ENCODE measurements at regions not wholly inside any gene's neighbourhood (a gene's known extent, or its start where the extent isn't known, plus 50 kb on each side); places are given as distances from the start of the nearest gene placed in this dataset.

DNA sequence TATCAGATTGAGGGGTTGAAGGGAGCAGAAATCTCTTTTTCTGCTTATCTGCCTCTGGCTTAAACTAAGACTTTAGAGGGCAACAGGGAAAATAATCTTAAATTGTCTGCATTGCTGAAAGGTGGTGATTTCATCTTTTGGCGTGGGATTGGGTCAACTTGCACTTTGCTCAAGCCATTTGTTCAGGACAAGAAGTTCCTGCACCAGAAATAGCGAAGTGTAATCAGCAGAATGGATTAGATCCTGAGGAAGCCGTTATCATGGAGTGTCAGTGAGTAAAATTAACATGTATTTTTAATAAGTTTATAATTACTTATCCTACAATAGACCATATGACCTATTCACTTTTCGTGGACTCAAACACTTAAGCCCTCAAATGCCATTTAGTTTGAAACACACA lies 249.3 kb downstream of the CD83 start:
- TF ChIP-seq, protein P1, sequence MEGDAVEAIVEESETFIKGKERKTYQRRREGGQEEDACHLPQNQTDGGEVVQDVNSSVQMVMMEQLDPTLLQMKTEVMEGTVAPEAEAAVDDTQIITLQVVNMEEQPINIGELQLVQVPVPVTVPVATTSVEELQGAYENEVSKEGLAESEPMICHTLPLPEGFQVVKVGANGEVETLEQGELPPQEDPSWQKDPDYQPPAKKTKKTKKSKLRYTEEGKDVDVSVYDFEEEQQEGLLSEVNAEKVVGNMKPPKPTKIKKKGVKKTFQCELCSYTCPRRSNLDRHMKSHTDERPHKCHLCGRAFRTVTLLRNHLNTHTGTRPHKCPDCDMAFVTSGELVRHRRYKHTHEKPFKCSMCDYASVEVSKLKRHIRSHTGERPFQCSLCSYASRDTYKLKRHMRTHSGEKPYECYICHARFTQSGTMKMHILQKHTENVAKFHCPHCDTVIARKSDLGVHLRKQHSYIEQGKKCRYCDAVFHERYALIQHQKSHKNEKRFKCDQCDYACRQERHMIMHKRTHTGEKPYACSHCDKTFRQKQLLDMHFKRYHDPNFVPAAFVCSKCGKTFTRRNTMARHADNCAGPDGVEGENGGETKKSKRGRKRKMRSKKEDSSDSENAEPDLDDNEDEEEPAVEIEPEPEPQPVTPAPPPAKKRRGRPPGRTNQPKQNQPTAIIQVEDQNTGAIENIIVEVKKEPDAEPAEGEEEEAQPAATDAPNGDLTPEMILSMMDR (conservative IDR thresholded peaks at IDR 0.05; ENCODE audit: control insufficient read depth, insufficient read depth, low read depth, low read length) = no peak
- no peak overlapping the region for H3K4me3 ChIP-seq (ENCODE audit: control insufficient read depth, low read depth, low read length)
- no peak for DNase-seq (ENCODE audit: low read depth)

DNA sequence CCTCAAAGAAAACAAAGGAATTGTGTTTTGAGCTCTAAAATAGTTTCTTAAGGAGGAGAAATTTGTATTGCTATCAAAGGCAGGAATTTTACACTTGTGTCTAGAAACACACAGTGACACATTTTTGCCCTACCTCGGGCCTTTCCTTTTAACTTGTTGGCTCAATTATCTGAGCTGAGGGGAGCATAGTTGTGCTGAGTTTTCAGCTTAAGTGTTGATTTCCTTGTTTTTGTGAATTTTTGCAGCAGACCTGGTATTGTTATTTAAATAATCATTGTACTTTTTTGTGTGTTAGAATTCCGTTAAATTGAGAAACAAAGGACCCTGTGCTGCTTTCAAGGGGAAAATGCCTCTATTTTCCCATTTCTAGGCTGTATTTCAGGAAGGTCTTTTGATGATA lies 249.7 kb downstream of the CD83 start:
- H3K4me3 ChIP-seq (ENCODE audit: control insufficient read depth, low read depth, low read length) = no peak overlapping the region
- TF ChIP-seq, protein P1 (conservative IDR thresholded peaks at IDR 0.05; ENCODE audit: control insufficient read depth, insufficient read depth, low read depth, low read length) = no peak
- no peak for DNase-seq (ENCODE audit: low read depth)

DNA sequence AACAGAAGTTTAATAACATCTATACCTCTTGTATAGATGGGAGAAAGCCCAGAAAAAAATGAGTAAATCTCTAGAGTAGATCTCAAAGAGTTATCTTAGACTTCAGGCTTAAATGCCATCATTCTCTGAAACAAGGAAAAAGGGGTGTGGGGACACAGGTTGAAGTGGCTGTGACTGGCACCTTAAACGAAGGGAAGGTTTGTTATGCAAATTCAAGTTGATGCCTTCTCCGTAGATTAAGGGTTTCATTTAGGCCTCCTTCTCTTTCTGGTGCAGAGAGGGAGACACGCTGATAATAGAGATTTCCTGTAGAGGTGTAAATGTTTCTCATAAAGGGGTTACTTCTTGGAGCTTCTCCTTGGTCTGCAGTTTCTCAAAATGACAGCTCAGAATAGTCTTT lies 252.1 kb downstream of the CD83 start:
- TF ChIP-seq, protein P1 (conservative IDR thresholded peaks at IDR 0.05; ENCODE audit: control insufficient read depth, insufficient read depth, low read depth, low read length) = no peak
- DNase-seq (ENCODE audit: low read depth) = no peak
- no peak overlapping the region for H3K4me3 ChIP-seq (ENCODE audit: control insufficient read depth, low read depth, low read length)

DNA sequence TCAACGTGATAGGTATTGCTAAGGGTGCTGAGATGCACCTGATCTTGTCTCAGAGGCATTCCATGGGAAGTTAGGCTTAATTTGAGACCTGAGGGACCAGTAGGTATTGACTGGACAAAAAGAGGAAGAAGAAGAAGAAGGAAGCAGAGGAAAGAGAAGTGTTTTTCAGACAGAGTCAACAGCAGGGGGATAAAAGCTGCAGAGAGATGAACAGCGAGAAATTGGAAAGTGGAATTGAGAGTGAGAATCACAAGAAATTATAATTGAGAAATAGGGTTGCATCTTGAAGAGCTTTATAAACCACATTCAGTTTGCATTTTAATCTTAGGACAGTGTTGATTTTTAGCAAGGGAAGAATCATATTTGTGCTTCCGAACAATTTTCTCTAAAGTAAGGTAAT lies 254.0 kb downstream of the CD83 start:
- no peak for DNase-seq (ENCODE audit: low read depth)
- TF ChIP-seq, protein P1 (conservative IDR thresholded peaks at IDR 0.05; ENCODE audit: control insufficient read depth, insufficient read depth, low read depth, low read length) = no peak
- no peak overlapping the region for H3K4me3 ChIP-seq (ENCODE audit: control insufficient read depth, low read depth, low read length)

DNA sequence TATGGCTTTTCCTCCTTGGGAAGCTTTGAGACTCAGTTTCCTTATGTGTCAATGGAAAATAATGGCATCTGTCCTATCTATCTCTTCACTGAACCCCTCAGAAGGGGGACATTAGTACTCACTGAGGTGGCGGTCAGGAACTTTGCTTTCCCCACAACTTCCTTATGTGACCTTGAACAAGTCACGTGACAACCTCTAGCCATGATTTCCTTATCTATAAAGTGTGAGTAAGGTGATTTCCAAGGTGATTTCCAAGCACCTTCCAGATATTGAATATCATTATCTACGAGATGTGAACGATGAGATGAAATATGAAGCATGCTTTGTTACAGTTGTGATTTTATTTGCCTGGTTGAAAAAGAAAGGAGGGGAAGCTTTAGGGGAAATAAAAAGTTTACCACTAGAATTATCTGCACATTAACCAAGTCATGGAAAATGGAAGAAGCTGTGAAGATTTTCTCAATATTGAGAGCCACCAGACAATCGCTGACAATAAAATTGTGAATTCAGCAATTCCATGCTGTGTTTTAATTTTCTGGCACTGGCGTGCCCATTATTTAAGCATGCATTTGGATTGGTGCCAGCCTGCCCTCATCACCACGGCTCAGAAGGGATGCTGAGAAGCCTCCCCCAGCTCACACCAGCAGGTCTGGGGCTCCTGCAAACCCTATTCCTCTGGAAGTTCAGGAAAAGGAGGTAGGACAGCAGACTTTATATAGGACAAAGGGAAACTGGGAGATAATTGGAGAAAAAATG lies 255.3 kb downstream of the CD83 start:
- no peak for DNase-seq (ENCODE audit: low read depth)
- TF ChIP-seq, protein P1 (conservative IDR thresholded peaks at IDR 0.05; ENCODE audit: control insufficient read depth, insufficient read depth, low read depth, low read length) = no peak
- H3K4me3 ChIP-seq (ENCODE audit: control insufficient read depth, low read depth, low read length) = no peak overlapping the region

DNA sequence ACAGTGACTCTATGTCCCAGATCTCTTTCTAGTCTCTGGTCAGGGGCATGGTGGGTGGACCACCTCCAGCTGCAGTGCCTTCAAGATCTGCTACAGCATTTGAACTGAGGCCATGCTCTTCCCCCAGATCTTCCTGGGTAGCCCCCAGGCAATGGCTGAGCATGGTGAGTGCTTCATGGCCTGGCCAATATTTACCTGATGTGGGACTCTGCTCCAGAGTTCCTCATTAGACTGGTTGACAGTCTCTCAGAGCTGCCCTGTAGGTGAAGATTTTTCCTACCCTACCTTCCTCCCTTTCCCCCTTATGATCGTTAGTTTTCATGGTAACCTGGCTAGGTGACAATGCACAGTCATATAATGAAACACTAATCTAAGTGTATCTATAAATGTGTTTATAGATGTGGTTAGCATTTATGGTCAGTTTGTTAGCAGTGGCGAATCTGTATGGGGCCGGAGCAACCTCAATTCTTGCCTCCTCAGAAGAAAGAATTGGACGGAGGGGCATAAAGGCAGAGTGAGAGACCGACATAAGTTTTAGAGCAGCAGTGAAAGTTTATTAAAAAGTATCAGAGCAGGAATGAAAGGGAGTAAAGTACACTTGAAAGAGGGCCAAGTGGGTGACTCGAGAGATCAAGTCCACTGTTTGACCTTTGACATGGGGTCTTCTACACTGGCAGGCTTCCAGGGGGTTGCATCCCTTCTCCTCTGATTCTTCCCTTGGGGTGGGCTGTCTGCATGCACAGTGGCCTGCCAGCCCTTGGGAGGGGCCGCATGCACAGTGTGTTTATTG lies 256.3 kb downstream of the CD83 start:
- no peak for DNase-seq (ENCODE audit: low read depth)
- no peak overlapping the region for H3K4me3 ChIP-seq (ENCODE audit: control insufficient read depth, low read depth, low read length)
- TF ChIP-seq, protein P1 (conservative IDR thresholded peaks at IDR 0.05; ENCODE audit: control insufficient read depth, insufficient read depth, low read depth, low read length) = no peak

Data from fibroblast of mammary gland (primary cell).